Activated T-cell treated with anti-CD3 and anti-CD28 coated beads for 48 hours (primary cell): ENCODE measurements at regions not wholly inside any gene's neighbourhood (a gene's known extent, or its start where the extent isn't known, plus 50 kb on each side); places are given as distances from the start of the nearest gene placed in this dataset.
"Not testable (repeated sequence)": the region's sequence is repeated elsewhere in the genome, so short reads cannot be mapped to it uniquely, and the experiment has no call there.

Experiments
- DNase-seq: peaks from one replicate; pipeline ENCODE4 v3.0.0-alpha.2; 2020; ENCODE audit warnings: low read depth

DNA sequence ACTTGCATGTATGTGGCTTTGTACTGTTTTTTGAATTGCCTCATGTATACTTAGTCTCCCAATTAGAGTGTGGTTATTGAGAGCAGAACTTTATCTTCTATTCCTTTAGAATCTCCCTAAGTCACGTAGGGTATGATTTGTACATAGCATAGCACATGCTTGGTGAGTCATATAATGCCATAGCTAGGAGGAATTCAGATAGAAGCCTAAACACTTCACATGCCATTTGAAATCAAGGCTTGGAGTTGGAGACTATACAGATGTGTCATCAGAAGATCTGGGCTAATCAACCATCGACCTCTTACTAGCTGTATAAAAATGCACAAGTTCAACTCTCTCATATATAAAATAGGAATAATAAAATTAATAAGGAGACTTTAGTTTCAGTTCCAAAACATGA is 222.6 kb upstream of the ST6GAL2 start:
- DNase-seq, result no peak

GRCh38 chr2:107111623-107112022 is 225.7 kb upstream of the ST6GAL2 start:
- DNase-seq, result no peak

DNA sequence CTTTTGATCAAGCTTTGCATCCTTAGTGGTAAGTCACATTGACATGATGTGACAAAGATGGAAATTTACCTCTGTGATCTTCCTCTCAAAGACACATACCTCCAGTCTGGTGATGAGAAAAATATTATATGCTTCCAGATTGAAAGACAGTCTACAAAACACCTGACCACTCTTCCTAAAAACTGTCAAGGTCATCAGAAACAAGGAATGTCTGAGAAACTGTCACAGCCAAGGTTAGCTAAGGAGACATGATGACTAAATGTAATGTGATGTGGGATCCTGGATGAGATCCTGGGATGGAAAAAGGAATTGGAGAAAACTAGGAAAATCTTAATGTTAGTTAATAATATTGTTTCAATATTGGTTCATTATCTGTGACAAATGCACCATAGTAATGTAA is 226.6 kb upstream of the ST6GAL2 start:
- no peak for DNase-seq

- no peak for DNase-seq
Measured at GRCh38 chr2:107128381-107128780, 242.4 kb upstream of the ST6GAL2 start.

DNA sequence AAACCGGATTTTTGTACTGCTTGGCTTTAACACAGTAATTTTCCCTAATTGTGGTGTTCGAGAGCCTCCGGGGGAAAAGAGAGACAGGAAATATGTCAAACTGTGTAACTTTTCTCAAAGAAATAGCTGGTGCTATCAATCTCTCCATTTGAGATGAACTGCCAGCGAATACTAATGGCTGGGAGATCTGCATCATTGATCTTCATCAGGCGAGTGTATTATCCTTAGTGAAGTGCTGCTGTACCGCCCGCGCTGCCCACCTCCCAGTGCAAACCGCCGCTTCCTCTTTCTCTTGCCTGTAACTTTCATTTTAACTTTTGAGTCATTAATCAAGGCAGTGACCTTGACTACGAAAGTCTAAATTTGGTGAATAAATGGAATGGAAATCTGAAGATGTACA is 246.1 kb upstream of the ST6GAL2 start:
- DNase-seq, result no peak

GRCh38 chr2:107132746-107133145 is 246.8 kb upstream of the ST6GAL2 start:
- DNase-seq, result no peak

GRCh38 chr2:107133412-107133811 is 247.4 kb upstream of the ST6GAL2 start:
- DNase-seq, result no peak

DNA sequence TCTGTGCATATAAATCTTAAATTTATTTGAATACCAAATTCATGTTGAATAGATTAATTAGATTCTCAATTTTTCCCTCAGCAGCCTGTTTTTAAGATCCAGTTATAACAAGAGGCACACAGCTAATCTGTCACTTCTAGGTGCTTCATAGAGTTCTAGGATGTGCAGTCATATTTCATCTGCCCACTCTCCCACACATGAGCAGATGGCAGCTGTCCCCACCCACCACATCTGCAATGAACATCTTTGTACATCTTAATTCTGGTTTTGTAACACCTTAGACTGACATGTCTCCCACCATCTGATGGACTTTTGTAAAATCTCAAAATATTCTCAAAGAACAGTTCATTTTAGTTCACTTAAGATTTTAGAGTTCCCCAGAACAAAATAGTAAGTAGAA is 250.8 kb upstream of the ST6GAL2 start:
- no peak for DNase-seq

- DNase-seq, result no peak
Measured at GRCh38 chr2:107137706-107138105, 251.7 kb upstream of the ST6GAL2 start.

DNA sequence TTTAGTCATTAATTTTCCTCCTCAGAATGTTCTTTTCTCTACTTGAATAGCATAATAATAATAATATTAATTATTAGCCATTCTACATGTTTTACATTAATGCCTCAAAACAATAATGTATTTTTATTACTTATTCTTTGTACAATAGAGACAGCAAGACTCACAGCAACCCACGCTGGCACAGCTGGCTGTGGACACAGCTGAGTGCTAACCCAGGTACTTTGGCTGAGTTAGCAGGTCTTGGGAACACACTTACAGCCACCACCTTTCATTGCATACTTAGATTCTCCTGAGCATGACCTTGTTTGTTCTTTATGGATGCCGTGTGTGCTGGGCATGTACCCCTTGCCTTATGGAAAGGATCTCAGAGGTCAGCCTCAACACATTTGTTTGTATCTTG is 260.2 kb upstream of the ST6GAL2 start:
- DNase-seq, result no peak

DNA sequence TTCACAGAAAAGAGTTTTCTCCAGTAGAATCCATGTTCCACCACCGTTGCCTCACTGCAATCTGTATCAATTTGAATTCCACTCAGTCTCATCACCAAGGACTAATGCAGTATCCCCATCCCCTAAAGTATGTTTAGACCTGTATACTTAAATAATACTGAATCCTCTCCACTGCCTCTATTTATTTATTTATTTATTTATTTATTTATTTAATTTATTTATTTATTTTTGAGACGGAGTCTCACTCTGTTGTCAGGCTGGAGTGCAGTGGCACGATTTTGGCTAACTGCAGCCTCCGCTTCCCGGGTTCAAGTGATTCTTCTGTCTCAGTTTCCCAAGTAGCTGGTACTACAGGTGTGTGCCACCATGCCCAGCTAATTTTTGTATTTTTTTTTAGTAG is 260.7 kb upstream of the ST6GAL2 start:
- not testable (repeated sequence) for DNase-seq

DNA sequence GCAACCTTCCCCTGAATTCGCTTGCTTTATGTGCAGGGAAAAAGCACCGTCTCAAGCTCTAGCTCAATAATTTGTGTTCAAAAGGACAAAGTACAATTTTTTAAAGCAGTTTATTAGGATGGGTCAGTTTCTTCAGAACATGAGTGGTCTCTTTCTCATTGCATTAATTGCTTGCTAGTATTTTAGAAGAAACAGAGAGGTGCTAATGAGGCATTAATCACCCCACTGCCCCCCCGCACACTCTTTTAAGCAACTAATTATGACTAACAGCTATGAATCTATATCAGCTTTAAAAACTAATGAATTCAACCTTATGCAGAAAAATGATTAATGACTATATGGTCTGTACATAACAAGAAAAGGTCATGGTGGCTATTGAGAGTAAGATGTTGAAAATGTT is 262.1 kb upstream of the ST6GAL2 start:
- DNase-seq, result no peak

GRCh38 chr2:107148496-107148895 is 262.5 kb upstream of the ST6GAL2 start:
- DNase-seq, result no peak

DNA sequence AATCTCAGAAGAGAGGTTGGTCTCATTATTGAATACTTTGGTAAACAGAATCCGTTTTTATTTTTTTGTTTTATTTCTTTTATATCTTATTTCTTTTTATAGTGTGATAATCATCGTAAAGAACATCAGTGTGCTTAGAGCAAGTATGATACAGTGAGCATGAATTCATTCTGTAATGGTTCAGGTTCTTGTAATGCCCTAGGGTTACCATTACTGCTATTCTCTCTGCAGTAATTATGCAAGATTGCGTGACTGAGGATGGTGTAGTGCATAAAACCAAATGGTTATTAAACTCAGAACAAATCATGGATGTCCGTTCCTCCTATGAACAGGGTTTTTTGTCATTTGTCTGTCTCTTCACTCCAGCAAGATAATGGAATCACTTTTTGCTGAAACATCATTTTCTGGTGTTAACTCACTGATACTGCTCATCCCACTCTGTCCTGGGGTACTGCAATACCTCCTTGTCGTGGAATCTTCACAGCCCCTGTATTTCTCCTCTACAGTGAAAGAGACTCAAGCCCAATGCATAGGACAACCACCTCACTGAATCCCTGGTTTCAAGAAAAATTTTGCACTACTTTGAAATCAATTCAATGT is 274.8 kb upstream of the ST6GAL2 start:
- no peak for DNase-seq

DNA sequence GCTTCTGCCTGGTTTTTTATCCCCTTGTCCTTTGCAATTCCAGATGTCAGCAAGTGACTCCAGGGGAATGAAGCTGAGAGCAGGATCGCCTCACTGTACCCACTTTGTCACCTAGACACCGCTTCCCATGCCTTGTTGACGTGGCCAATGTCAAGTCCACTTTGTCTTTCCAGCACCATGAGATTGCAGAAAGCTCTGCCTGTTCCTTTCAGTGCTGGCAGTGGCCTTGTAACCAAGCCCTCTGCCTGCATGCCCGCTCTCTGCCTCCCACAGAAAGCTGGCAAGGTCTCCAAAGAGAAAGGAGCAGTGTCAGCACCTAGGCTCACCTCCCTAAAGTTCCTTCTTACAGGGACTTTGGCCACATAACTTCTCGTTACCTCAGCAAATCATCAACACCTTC is 282.2 kb upstream of the ST6GAL2 start:
- DNase-seq, result no peak

DNA sequence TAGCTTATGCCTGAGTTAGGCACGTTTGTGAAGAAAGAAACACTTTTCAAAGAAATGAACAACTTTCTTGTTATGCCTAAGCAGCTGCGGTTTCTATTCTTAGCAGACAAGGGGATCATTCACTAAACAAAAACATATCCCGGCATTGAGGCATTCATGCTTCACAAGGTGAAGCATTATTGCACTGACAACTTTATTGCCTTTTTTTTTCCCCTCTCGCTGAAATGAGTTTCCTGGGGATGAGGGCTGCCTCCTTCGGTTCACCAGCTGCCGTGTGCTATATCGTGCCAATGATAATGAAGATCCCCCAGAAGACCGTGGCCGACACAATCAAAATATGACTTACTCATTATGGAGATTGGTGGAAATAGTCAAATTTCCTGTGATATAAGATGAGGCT is 288.2 kb upstream of the ST6GAL2 start:
- no peak for DNase-seq

- no peak for DNase-seq
Measured at GRCh38 chr2:107182981-107183380, 297.0 kb upstream of the ST6GAL2 start.

GRCh38 chr2:107187870-107188269 is 301.9 kb upstream of the ST6GAL2 start:
- no peak for DNase-seq

GRCh38 chr2:107195631-107196030 is 309.7 kb upstream of the ST6GAL2 start:
- no peak for DNase-seq

GRCh38 chr2:107197594-107198294 is 311.8 kb upstream of the ST6GAL2 start:
- DNase-seq, result no peak

DNA sequence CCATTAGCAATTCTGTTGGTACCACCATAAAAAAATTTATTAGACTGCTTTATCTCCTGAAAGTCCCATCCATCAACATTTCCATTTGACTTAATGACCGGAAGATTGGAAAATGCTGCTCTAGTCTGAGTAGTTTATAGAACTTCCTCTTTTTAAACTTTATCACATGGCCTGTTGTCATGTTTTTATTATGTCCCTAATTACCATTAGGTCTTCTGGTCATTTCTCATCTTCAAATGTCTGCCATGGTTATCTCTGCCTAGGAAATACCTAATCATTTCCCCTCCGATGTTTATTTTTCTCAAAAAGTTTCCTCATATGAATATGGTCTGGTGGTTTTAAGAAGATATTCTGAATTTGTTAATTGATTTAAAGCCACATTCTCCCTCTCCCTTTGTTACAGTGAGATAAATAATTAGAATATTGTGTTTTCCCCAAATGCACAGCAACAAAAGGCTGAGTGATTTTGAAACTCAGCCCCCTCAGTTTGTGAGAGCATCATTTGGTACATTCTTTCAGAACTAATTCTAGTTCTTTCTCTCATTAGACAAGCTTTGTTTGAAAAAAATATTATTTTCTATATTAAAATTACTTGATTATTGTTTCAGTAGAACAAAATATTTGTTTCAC is 317.1 kb upstream of the ST6GAL2 start:
- DNase-seq, result no peak

DNA sequence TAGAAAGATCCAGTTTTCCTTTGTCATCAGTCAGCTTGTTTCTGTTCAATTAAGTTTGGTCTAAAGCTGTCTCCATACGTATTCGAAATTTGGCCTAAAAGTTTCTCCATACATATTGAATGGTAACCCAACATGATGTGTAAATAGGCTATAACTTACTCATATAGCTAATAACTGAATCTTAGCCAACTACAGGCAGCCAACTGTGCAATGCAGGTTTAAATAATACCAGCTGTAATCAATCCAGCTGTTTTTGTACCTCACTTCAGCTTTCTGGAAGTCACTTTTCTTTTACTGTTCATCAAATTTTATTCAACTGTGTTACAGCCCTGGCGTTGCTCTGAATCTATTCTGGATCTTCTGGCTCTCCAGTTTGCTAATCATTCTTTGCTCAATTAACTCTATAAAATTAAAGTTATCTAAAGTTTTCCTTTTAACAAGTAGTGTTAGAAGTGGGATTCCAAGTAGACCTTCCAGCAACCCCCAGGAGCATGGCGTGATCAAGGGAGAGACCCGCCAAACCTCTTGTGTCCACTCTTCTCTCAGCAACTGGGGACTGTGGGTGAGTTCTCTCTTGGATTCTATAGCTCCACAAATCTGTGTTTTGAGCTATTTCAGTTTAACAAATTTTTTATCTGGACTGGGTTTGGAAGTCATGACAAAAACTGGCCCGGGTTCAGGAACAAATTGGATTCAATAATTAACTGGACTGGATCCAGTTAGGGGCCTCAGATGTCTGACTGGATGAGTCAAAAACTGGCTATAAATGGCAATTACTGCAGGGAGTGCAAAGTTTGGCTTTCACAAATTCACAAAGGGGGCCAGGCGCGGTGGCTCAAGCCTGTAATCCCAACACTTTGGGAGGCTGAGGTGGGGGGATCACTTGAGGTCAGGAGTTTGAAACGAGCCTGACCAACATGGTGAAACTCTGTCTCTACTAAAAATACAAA is 329.7 kb upstream of the ST6GAL2 start:
- no peak for DNase-seq

- DNase-seq, result no peak
Measured at GRCh38 chr2:107218208-107218607, 332.2 kb upstream of the ST6GAL2 start.
